Neural crest cell (in vitro differentiated cells): ENCODE measurements at regions not wholly inside any gene's neighbourhood (a gene's known extent, or its start where the extent isn't known, plus 50 kb on each side); places are given as distances from the start of the nearest gene placed in this dataset.
A peak's percentile ranks its signal among the peaks of the same experiment; 100 is the strongest.
"Not testable (repeated sequence)": the region's sequence is repeated elsewhere in the genome, so short reads cannot be mapped to it uniquely, and the experiment has no call there.

Source experiments
- DNase-seq: peaks from one replicate; pipeline ENCODE4 v3.0.0; 2021; ENCODE audit warnings: low read depth, mixed read lengths, low spot score
- H3K27ac Mint-ChIP-seq: one replicate; pipeline ENCODE4 v1.8.0; 2021; ENCODE audit warnings: mild to moderate bottlenecking, mixed read lengths; ENCODE audit not compliant: unreplicated experiment
- H3K27me3 Mint-ChIP-seq: 2 replicates; pipeline ENCODE4 v1.8.0; 2021; ENCODE audit warnings: low read depth, mild to moderate bottlenecking, mixed read lengths
- H3K36me3 Mint-ChIP-seq: 2 replicates; pipeline ENCODE4 v1.8.0; 2021; ENCODE audit warnings: low read depth, mild to moderate bottlenecking, mixed read lengths
- H3K4me1 Mint-ChIP-seq: 2 replicates; pipeline ENCODE4 v1.8.0; 2021; ENCODE audit warnings: mixed read lengths
- H3K4me3 Mint-ChIP-seq: one replicate; pipeline ENCODE4 v1.8.0; 2021; ENCODE audit warnings: mild to moderate bottlenecking, mixed read lengths
- H3K9me3 Mint-ChIP-seq: 2 replicates; pipeline ENCODE4 v1.8.0; 2021; ENCODE audit warnings: mixed read lengths
- CTCF ChIP-seq: fragments of 200-600 bp; sonication (generic); conservative IDR thresholded peaks from 2 replicates; pipeline ENCODE4 v1.5.0; 2021; ENCODE audit warnings: antibody characterized with exemption, mild to moderate bottlenecking

- H3K4me1 Mint-ChIP-seq = peaks cover 5% of the 10 kb centered on the region
Measured at GRCh38 chr3:124336067-124336656, 344.2 kb upstream of the ROPN1 start.

DNA sequence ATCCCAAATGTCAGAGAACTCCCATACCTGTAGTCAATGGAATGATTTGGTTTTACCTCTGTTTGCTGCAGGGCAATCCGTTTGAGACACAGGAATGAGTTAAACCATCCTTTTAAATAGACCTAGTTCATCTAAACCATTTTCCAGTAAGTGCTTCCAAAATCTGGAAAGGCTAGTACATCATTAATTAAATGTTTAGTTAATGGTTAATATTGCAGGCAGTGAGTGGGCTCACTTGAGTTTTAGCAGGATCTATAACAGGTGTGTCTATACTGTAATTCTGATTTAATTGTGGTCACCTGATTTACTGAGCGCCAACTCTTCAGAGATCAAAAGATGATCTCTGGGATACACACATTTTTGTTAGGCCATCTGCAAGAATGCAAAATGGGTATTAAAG is 353.9 kb upstream of the ROPN1 start:
- no peaks in the 10 kb centered on the region for H3K36me3 Mint-ChIP-seq
- no peak for TF ChIP-seq CTCF
- no peaks in the 10 kb centered on the region for H3K4me1 Mint-ChIP-seq
- no peak for DNase-seq
- no peak overlapping the region for H3K27ac Mint-ChIP-seq
- peaks cover 2% of the 10 kb centered on the region for H3K9me3 Mint-ChIP-seq
- H3K27me3 Mint-ChIP-seq = no peaks in the 10 kb centered on the region
- no peak overlapping the region for H3K4me3 Mint-ChIP-seq

More at GRCh38 chr3:124336067-124336656, 344.2 kb upstream of the ROPN1 start:
- DNase-seq = no peak
- no peaks in the 10 kb centered on the region for H3K9me3 Mint-ChIP-seq
- H3K27ac Mint-ChIP-seq = no peak overlapping the region
- no peaks in the 10 kb centered on the region for H3K27me3 Mint-ChIP-seq
- no peak for TF ChIP-seq CTCF
- H3K36me3 Mint-ChIP-seq = peaks cover 2% of the 10 kb centered on the region
- no peak overlapping the region for H3K4me3 Mint-ChIP-seq

GRCh38 chr3:124346487-124346886 is 354.6 kb upstream of the ROPN1 start:
- Mint-ChIP-seq H3K4me1 (no peaks in the 10 kb centered on the region), H3K36me3 (no peaks in the 10 kb centered on the region), H3K4me3 (no peak overlapping the region), H3K27me3 (no peaks in the 10 kb centered on the region), H3K9me3 (peaks cover 2% of the 10 kb centered on the region), H3K27ac (no peak overlapping the region)
- TF ChIP-seq CTCF = no peak
- no peak for DNase-seq

DNA sequence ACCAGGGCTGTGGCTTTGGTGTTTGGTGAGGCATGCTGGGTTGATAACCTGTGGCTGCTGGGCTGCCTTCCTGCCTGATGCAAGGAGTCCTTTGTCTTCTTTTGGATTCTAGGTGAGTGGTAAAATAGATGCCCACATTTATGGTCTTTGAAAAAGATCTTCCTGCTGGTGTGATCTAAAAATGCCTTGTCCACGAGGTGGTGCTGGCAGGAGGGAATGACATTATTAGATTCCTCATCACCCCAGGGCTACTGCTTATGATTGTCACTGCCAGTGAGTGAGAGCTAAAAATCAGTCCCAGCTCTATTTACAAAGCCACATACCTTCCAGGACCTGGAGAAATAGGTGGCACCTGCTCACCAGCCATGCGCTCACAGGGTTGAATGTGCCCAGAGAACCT is 355.5 kb upstream of the ROPN1 start:
- DNase-seq = no peak
- no peaks in the 10 kb centered on the region for H3K27me3 Mint-ChIP-seq
- no peaks in the 10 kb centered on the region for H3K9me3 Mint-ChIP-seq
- H3K4me1 Mint-ChIP-seq = no peaks in the 10 kb centered on the region
- H3K36me3 Mint-ChIP-seq = no peaks in the 10 kb centered on the region
- H3K4me3 Mint-ChIP-seq = no peak overlapping the region
- no peak overlapping the region for H3K27ac Mint-ChIP-seq
- no peak for TF ChIP-seq CTCF

- H3K27ac Mint-ChIP-seq, DNase-seq, H3K4me1 Mint-ChIP-seq, H3K9me3 Mint-ChIP-seq, H3K27me3 Mint-ChIP-seq, H3K4me3 Mint-ChIP-seq, H3K36me3 Mint-ChIP-seq: not testable (repeated sequence)
Measured at GRCh38 chr3:124348555-124348954, 356.6 kb upstream of the ROPN1 start.

- TF ChIP-seq CTCF = peak; percentile 78
- H3K27me3 Mint-ChIP-seq = no peaks in the 10 kb centered on the region
- H3K4me1 Mint-ChIP-seq = no peaks in the 10 kb centered on the region
- peak; percentile 16 for DNase-seq
- no peak overlapping the region for H3K4me3 Mint-ChIP-seq
- peaks cover 3% of the 10 kb centered on the region for H3K36me3 Mint-ChIP-seq
- H3K27ac Mint-ChIP-seq = no peak overlapping the region
- H3K9me3 Mint-ChIP-seq = peaks cover under 1% of the 10 kb centered on the region
Measured at GRCh38 chr3:124351430-124352148, 359.7 kb upstream of the ROPN1 start.
